ENCODE measurements at regions not wholly inside any gene's neighbourhood (a gene's known extent, or its start where the extent isn't known, plus 50 kb on each side); places are given as distances from the start of the nearest gene placed in this dataset.

GRCh38 chr1:234537236-234537635, 58.3 kb upstream of the TARBP1 start:
- DNase-seq (ENCODE audit: low spot score in 2 of 2) (no peak), FAIRE-seq (no peak)

GRCh38 chr1:234536741-234537140, 57.8 kb upstream of the TARBP1 start:
- DNase-seq (ENCODE audit: low spot score in 2 of 2): no peak
- FAIRE-seq: no peak

- DNase-seq (ENCODE audit: low spot score in 2 of 2) (no peak), FAIRE-seq (no peak)
Observed at GRCh38 chr1:234535763-234536515, 57.0 kb upstream of the TARBP1 start.

GRCh38 chr1:234535218-234535617, 56.2 kb upstream of the TARBP1 start:
- FAIRE-seq (no peak), DNase-seq (ENCODE audit: low spot score in 2 of 2) (no peak)

GRCh38 chr1:234533975-234534876, 55.2 kb upstream of the TARBP1 start:
- DNase-seq (ENCODE audit: low spot score in 2 of 2) (peak in 1 of 2 donors; percentile 38), FAIRE-seq (no peak)

- FAIRE-seq (no peak), DNase-seq (ENCODE audit: low spot score in 2 of 2) (no peak)
Observed at GRCh38 chr1:234533034-234533891, 54.3 kb upstream of the TARBP1 start.

GRCh38 chr1:234532503-234532922, 53.5 kb upstream of the TARBP1 start:
- DNase-seq (ENCODE audit: low spot score in 2 of 2) (no peak), FAIRE-seq (no peak)

GRCh38 chr1:234531151-234531635, 52.2 kb upstream of the TARBP1 start:
- FAIRE-seq (no peak), DNase-seq (ENCODE audit: low spot score in 2 of 2) (no peak)

GRCh38 chr1:234530672-234531071, 51.7 kb upstream of the TARBP1 start:
- no peak for DNase-seq (ENCODE audit: low spot score in 2 of 2)

GRCh38 chr1:234529950-234530237, 50.9 kb upstream of the TARBP1 start:
- DNase-seq (ENCODE audit: low spot score in 2 of 2) (no peak), FAIRE-seq (no peak)

More at GRCh38 chr1:234530672-234531071, 51.7 kb upstream of the TARBP1 start:
- no peak for FAIRE-seq

- no peak for DNase-seq (ENCODE audit: low spot score in 2 of 2)
- no peak for FAIRE-seq
Observed at GRCh38 chr1:234529095-234529949, 50.3 kb upstream of the TARBP1 start.
